KMS-11 (cell line): ENCODE measurements at regions not wholly inside any gene's neighbourhood (a gene's known extent, or its start where the extent isn't known, plus 50 kb on each side); places are given as distances from the start of the nearest gene placed in this dataset.

Source experiments
- H2AFZ ChIP-seq: fragments of 200-600 bp; sonication (generic); 2 replicates; pipeline ENCODE4 v1.6.1; 2016; ENCODE audit warnings: antibody characterized with exemption, mixed run types, low read depth
- H3K27ac ChIP-seq: fragments of 200-600 bp; sonication (generic); 2 replicates; pipeline ENCODE4 v1.6.1; 2016; ENCODE audit warnings: mild to moderate bottlenecking, mixed run types
- H3K27me3 ChIP-seq: fragments of 200-600 bp; sonication (generic); 2 replicates; pipeline ENCODE4 v1.6.1; 2017; ENCODE audit warnings: mild to moderate bottlenecking, low read depth, mixed run types, moderate library complexity; ENCODE audit not compliant: insufficient read depth
- H3K36me3 ChIP-seq: fragments of 200-600 bp; sonication (generic); 2 replicates; pipeline ENCODE4 v1.6.1; 2017; ENCODE audit warnings: mild to moderate bottlenecking, mixed run types; ENCODE audit not compliant: insufficient read depth
- H3K4me1 ChIP-seq: fragments of 200-600 bp; sonication (generic); 2 replicates; pipeline ENCODE4 v1.6.1; 2016; ENCODE audit warnings: mild to moderate bottlenecking, low read depth, mixed run types; ENCODE audit not compliant: poor library complexity, severe bottlenecking
- H3K4me2 ChIP-seq: fragments of 200-600 bp; sonication (generic); 2 replicates; pipeline ENCODE4 v1.7.0; 2016; ENCODE audit warnings: mild to moderate bottlenecking, mixed run types
- H3K4me3 ChIP-seq: fragments of 200-600 bp; sonication (generic); IDR thresholded peaks from 2 replicates; pipeline ENCODE4 v1.6.1; 2017; ENCODE audit warnings: low read depth, low read length, mixed read lengths; ENCODE audit not compliant: insufficient read depth
- H3K79me2 ChIP-seq: fragments of 200-600 bp; sonication (generic); 2 replicates; pipeline ENCODE4 v1.6.1; 2016; ENCODE audit warnings: low read depth, mixed run types; ENCODE audit not compliant: insufficient read depth
- H3K9ac ChIP-seq: fragments of 200-600 bp; sonication (generic); 2 replicates; pipeline ENCODE4 v1.6.1; 2016; ENCODE audit warnings: mild to moderate bottlenecking, mixed run types
- H4K20me1 ChIP-seq: fragments of 200-600 bp; sonication (generic); 2 replicates; pipeline ENCODE4 v1.6.1; 2016; ENCODE audit warnings: mild to moderate bottlenecking, mixed run types; ENCODE audit not compliant: insufficient read depth
- TF ChIP-seq, protein P1 (sequence below): fragments of 200-600 bp; sonication (generic); conservative IDR thresholded peaks from 2 replicates; pipeline ENCODE4 v1.6.1; 2017; ENCODE audit warnings: low read depth, mild to moderate bottlenecking, antibody characterized with exemption, low read length, moderate library complexity, mixed read lengths

DNA sequence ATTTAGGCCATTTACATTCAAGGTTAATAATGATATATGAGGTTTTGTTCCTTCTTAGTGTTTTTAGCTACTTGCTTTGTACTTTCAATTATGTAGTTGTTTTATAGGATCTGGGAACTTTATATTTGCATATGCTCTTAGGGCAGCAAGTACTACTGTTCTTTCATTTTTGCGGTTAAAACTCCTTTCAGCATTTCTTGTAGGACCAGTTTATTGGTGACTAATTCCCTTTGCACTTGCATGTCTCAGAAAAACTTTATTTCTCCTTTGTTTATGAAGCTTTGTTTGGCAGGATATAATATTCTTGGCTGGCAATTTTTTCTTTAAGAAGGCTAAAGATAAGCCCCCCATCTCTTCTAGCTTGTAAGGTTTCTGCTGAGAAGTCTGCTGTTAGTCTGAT is 131.3 kb upstream of the CDH8 start:
- TF ChIP-seq, protein P1, sequence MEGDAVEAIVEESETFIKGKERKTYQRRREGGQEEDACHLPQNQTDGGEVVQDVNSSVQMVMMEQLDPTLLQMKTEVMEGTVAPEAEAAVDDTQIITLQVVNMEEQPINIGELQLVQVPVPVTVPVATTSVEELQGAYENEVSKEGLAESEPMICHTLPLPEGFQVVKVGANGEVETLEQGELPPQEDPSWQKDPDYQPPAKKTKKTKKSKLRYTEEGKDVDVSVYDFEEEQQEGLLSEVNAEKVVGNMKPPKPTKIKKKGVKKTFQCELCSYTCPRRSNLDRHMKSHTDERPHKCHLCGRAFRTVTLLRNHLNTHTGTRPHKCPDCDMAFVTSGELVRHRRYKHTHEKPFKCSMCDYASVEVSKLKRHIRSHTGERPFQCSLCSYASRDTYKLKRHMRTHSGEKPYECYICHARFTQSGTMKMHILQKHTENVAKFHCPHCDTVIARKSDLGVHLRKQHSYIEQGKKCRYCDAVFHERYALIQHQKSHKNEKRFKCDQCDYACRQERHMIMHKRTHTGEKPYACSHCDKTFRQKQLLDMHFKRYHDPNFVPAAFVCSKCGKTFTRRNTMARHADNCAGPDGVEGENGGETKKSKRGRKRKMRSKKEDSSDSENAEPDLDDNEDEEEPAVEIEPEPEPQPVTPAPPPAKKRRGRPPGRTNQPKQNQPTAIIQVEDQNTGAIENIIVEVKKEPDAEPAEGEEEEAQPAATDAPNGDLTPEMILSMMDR: no peak
- Histone ChIP-seq H3K9ac (no peak overlapping the region), H4K20me1 (no peaks in the 10 kb centered on the region)

DNA sequence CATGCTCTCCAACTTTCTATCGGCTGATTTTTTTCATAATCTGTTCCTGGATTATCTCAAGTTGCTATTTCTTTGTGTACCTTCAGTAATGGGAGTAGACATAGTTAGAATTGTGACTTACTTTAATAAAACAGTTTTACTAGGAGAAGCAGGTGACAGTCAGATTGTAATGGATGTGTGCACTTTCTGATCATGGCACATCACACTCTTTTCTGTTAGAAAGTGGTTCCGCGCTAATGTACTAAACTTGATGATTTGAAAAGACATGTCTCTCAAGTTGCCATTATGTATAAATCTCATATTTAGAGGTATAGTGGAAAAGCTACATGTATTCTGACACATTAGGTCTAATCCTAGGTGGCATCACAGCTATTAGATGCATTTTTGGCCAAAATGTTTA is 121.3 kb upstream of the CDH8 start:
- H3K4me2 ChIP-seq: no peak overlapping the region

More for the DNA sequence above, 131.3 kb upstream of the CDH8 start:
- Histone ChIP-seq H3K4me3 (no peak overlapping the region), H3K36me3 (no peaks in the 10 kb centered on the region), H3K79me2 (no peaks in the 10 kb centered on the region), H3K4me1 (no peaks in the 10 kb centered on the region), H3K27ac (no peak overlapping the region), H2AFZ (no peak overlapping the region), H3K4me2 (no peak overlapping the region), H3K27me3 (no peaks in the 10 kb centered on the region)

DNA sequence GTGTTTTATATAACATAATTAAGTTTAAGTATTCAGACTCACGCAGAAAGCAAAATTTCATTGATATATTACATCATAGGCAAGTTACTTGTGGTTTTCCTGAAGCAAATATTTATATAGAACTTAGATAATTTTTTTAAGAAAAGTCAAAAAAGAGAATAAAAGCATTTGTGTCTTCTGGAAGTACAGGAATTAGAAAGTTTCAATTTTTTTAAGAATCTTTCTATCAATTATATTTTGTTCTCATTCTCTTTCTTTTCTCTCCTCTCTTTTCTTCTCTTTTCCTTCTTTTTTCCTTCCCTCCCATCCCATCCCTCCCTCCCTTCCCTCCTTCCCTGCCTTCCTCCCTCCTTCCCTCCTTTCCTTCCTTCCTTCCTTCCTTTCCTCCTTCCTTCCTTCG is 120.7 kb upstream of the CDH8 start:
- no peaks in the 10 kb centered on the region for H3K36me3 ChIP-seq
- TF ChIP-seq, protein P1: no peak

More for the DNA sequence above, 121.3 kb upstream of the CDH8 start:
- H3K4me1 ChIP-seq: no peaks in the 10 kb centered on the region
- TF ChIP-seq, protein P1: no peak
- H3K79me2 ChIP-seq: no peaks in the 10 kb centered on the region
- no peaks in the 10 kb centered on the region for H3K27me3 ChIP-seq
- H3K27ac ChIP-seq: no peak overlapping the region
- no peak overlapping the region for H3K9ac ChIP-seq
- no peaks in the 10 kb centered on the region for H3K36me3 ChIP-seq
- no peaks in the 10 kb centered on the region for H4K20me1 ChIP-seq
- H2AFZ ChIP-seq: no peak overlapping the region
- H3K4me3 ChIP-seq: no peak overlapping the region

DNA sequence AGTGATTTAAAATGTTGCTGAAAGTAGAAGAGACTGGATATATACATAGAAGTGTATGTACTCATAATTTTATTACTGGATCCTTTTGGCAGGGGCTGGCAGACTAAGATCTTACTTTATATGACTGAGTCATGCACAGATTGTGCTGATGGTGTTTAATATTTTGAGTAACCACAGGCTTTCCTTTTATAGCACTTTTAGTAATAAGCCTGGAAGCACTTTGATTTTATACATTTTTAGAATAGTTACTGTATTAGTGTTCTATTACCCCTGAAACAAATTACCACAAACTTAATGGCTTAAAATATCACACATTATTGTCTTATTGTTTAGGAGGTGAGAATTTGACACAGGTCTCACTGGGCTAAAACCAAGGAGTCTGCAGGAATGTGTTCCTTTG is 113.4 kb upstream of the CDH8 start:
- Histone ChIP-seq H4K20me1 (no peaks in the 10 kb centered on the region), H3K4me2 (no peak overlapping the region), H3K27me3 (no peaks in the 10 kb centered on the region), H3K4me3 (no peak overlapping the region), H3K27ac (no peak overlapping the region), H3K36me3 (no peaks in the 10 kb centered on the region), H3K4me1 (no peaks in the 10 kb centered on the region), H3K79me2 (no peaks in the 10 kb centered on the region), H2AFZ (no peak overlapping the region), H3K9ac (no peak overlapping the region)
- TF ChIP-seq, protein P1: no peak

More for the DNA sequence above, 120.7 kb upstream of the CDH8 start:
- Histone ChIP-seq H3K27ac (no peak overlapping the region), H3K9ac (no peak overlapping the region), H4K20me1 (no peaks in the 10 kb centered on the region), H3K4me1 (no peaks in the 10 kb centered on the region), H3K27me3 (no peaks in the 10 kb centered on the region), H3K4me3 (no peak overlapping the region), H3K79me2 (no peaks in the 10 kb centered on the region), H3K4me2 (no peak overlapping the region), H2AFZ (no peak overlapping the region)
